Fibroblast of lung (primary cell): ENCODE measurements at regions not wholly inside any gene's neighbourhood (a gene's known extent, or its start where the extent isn't known, plus 50 kb on each side); places are given as distances from the start of the nearest gene placed in this dataset.

Experiments
- DNase-seq, 2 donors: peaks; one replicate each; pipeline versions ENCODE4 v3.0.0 to v3.0.0-alpha.2; 2010; ENCODE audit warnings: low read depth in 2 of 2
- H2AFZ ChIP-seq: 2 replicates; pipeline ENCODE4 v1.5.1; 2012; ENCODE audit warnings: low read length, control low read depth, inconsistent platforms
- H3K27ac ChIP-seq: 2 replicates; pipeline ENCODE4 v1.5.1; 2011; ENCODE audit warnings: low read length, control low read depth; ENCODE audit not compliant: insufficient read depth
- H3K27me3 ChIP-seq: 2 replicates; pipeline ENCODE4 v1.5.1; 2011; ENCODE audit warnings: mild to moderate bottlenecking, low read length; ENCODE audit not compliant: control insufficient read depth, insufficient read depth
- H3K36me3 ChIP-seq: 2 replicates; pipeline ENCODE4 v1.5.1; 2011; ENCODE audit warnings: low read length; ENCODE audit not compliant: control insufficient read depth, insufficient read depth
- H3K4me1 ChIP-seq: 2 replicates; pipeline ENCODE4 v1.5.1; 2011; ENCODE audit warnings: low read length; ENCODE audit not compliant: control insufficient read depth, insufficient read depth; ENCODE audit errors: extremely low read depth
- H3K4me2 ChIP-seq: 2 replicates; pipeline ENCODE4 v1.5.1; 2011; ENCODE audit warnings: low read length, control low read depth; ENCODE audit not compliant: insufficient read depth; ENCODE audit errors: extremely low read depth
- H3K4me3 ChIP-seq, 4 experiments: fragments of 200-600 bp in 1 of 4; sonication (generic) in 1 of 4; replicated peaks in 1 of 4; 2 replicates each; pipeline ENCODE4 v1.5.1; 2011 to 2016; ENCODE audit warnings: low read length in 4 of 4, low read depth in 3 of 4, mild to moderate bottlenecking in 3 of 4, control low read depth in 2 of 4, inconsistent platforms in 1 of 4, mixed read lengths in 1 of 4; ENCODE audit not compliant: insufficient read depth in 1 of 4; ENCODE audit errors: control extremely low read depth in 1 of 4
- H3K79me2 ChIP-seq: 2 replicates; pipeline ENCODE4 v1.5.1; 2012; ENCODE audit warnings: mild to moderate bottlenecking, low read length, inconsistent platforms; ENCODE audit not compliant: control insufficient read depth, insufficient read depth
- H3K9ac ChIP-seq: 2 replicates; pipeline ENCODE4 v1.5.1; 2011; ENCODE audit warnings: mild to moderate bottlenecking, low read length, control low read depth; ENCODE audit not compliant: insufficient read depth
- H3K9me3 ChIP-seq: 2 replicates; pipeline ENCODE4 v1.5.1; 2012; ENCODE audit warnings: low read depth, low read length; ENCODE audit not compliant: control insufficient read depth, insufficient read depth
- H4K20me1 ChIP-seq: 2 replicates; pipeline ENCODE4 v1.5.1; 2011; ENCODE audit warnings: low read length; ENCODE audit not compliant: control insufficient read depth, insufficient read depth; ENCODE audit errors: extremely low read depth
- CTCF ChIP-seq, 2 donors: IDR thresholded peaks in 1 of 2; conservative IDR thresholded peaks in 1 of 2; 1 replicate in 1 of 2; 2 replicates in 1 of 2; pipeline ENCODE4 v1.5.1; 2011 to 2012; ENCODE audit warnings: low read length in 2 of 2, control low read depth in 1 of 2, inconsistent platforms in 1 of 2, low read depth in 1 of 2, mild to moderate bottlenecking in 1 of 2
- EZH2 ChIP-seq: IDR thresholded peaks from 2 replicates; pipeline ENCODE4 v1.5.1; 2012; ENCODE audit warnings: low read length, control low read depth, mild to moderate bottlenecking; ENCODE audit errors: missing control alignments

DNA sequence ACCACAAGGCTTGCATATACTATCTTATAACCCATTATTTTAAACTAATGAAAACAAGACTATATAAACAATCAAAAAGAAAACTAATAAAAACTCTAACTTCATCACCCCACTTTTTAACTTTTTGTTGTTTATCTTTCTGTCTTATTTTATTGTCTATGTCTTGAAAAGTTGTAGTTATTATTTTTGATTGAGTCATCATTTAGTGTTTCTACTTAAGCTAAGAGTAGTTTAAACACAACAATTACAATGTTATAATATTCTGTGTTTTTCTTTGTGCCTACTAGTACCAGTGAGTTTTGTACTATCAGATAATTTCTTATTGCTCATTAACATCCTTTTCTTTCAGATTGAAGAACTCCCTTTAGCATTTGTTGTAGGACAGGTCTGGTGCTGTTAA is 318.7 kb upstream of the ATP5MC3 start:
- Histone ChIP-seq H3K9me3 (no peaks in the 10 kb centered on the region), H2AFZ (no peak overlapping the region), H4K20me1 (no peaks in the 10 kb centered on the region), H3K79me2 (no peaks in the 10 kb centered on the region), H3K4me3 (no peak overlapping the region), H3K4me1 (no peaks in the 10 kb centered on the region), H3K9ac (no peak overlapping the region), H3K27me3 (no peaks in the 10 kb centered on the region), H3K4me2 (no peak overlapping the region), H3K27ac (no peak overlapping the region), H3K36me3 (no peaks in the 10 kb centered on the region)
- TF ChIP-seq EZH2 (no peak), CTCF (conservative IDR thresholded peaks at IDR 0.05 in 1 of 2, IDR thresholded peaks at IDR 0.05 in 1 of 2; ENCODE audit: low read depth in 1 of 2, low read length in 2 of 2) (no peak)
- DNase-seq: no peak

- Histone ChIP-seq H4K20me1 (no peaks in the 10 kb centered on the region), H3K4me1 (no peaks in the 10 kb centered on the region), H3K9me3 (no peaks in the 10 kb centered on the region), H2AFZ (no peak overlapping the region), H3K79me2 (no peaks in the 10 kb centered on the region), H3K27me3 (no peaks in the 10 kb centered on the region), H3K4me3 (no peak overlapping the region), H3K9ac (no peak overlapping the region), H3K27ac (no peak overlapping the region), H3K36me3 (no peaks in the 10 kb centered on the region), H3K4me2 (no peak overlapping the region)
- no peak for TF ChIP-seq EZH2
- TF ChIP-seq CTCF (conservative IDR thresholded peaks at IDR 0.05 in 1 of 2, IDR thresholded peaks at IDR 0.05 in 1 of 2; ENCODE audit: low read depth in 1 of 2, low read length in 2 of 2): no peak
- DNase-seq: no peak
Measured at GRCh38 chr2:175490360-175490791, 308.9 kb upstream of the ATP5MC3 start.

DNA sequence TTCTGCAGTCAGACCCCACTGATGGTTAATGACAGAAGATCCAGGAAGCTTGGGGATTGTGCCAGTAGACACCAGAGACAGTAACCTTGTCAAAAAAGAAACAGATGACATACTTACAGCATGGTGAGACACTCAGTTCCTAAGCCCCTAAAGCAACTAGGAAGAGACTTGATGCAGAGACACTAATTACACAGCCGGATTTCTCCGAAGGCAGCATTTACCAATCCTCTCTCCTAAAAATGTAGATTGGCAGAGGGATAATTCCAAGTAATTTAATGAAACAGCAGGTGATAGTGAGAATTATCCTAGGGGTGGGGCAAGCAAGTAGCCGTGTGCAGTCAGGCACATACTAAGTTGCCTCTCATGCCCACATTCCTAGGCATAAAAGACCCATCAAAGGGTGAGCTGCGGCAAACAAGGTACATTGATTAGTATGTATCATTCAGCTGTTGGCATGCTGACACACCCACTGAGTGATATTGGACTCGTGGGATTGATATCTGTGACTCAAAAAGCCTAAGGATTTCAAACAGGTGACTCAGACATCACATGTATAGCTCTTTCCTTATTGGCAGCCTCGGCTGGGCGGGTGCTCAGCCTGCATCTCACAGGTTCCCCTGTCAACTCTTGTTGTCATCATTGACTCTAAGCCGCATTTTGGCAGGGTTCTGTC is 296.7 kb upstream of the ATP5MC3 start:
- Histone ChIP-seq H3K36me3 (no peaks in the 10 kb centered on the region), H3K27ac (no peak overlapping the region), H3K4me3 (no peak overlapping the region), H4K20me1 (no peaks in the 10 kb centered on the region), H2AFZ (no peak overlapping the region), H3K79me2 (no peaks in the 10 kb centered on the region), H3K4me1 (no peaks in the 10 kb centered on the region), H3K9me3 (no peaks in the 10 kb centered on the region), H3K4me2 (no peak overlapping the region), H3K27me3 (no peaks in the 10 kb centered on the region), H3K9ac (no peak overlapping the region)
- no peak for DNase-seq
- TF ChIP-seq CTCF (conservative IDR thresholded peaks at IDR 0.05 in 1 of 2, IDR thresholded peaks at IDR 0.05 in 1 of 2; ENCODE audit: low read depth in 1 of 2, low read length in 2 of 2): no peak
- no peak for TF ChIP-seq EZH2
